ENCODE measurements at regions not wholly inside any gene's neighbourhood (a gene's known extent, or its start where the extent isn't known, plus 50 kb on each side); places are given as distances from the start of the nearest gene placed in this dataset.
"Not testable (repeated sequence)": the region's sequence is repeated elsewhere in the genome, so short reads cannot be mapped to it uniquely, and the experiment has no call there.

- TF ChIP-seq CTCF (IDR thresholded peaks at IDR 0.05; ENCODE audit: borderline replicate concordance, control extremely low read depth, extremely low read depth, insufficient read depth, missing control alignments) = no peak
- in situ Hi-C loops (cut with MboI; ENCODE audit: low sequenced_read_pairs, unreplicated experiment) = no loop called here
- no peak for DNase-seq (ENCODE audit: low spot score)
Measured at GRCh38 chr5:82511134-82511533, 233.0 kb upstream of the RPS23 start.

- no peak for TF ChIP-seq CTCF (IDR thresholded peaks at IDR 0.05; ENCODE audit: borderline replicate concordance, control extremely low read depth, extremely low read depth, insufficient read depth, missing control alignments)
- in situ Hi-C loops (cut with MboI; ENCODE audit: low sequenced_read_pairs, unreplicated experiment) = no loop called here
- no peak for DNase-seq (ENCODE audit: low spot score)
Measured at GRCh38 chr5:82509762-82510161, 231.6 kb upstream of the RPS23 start.

- DNase-seq (ENCODE audit: low spot score); in situ Hi-C loops (cut with MboI; ENCODE audit: low sequenced_read_pairs, unreplicated experiment): not testable (repeated sequence)
Measured at GRCh38 chr5:82506390-82506789, 228.2 kb upstream of the RPS23 start.

- in situ Hi-C loops (cut with MboI; ENCODE audit: low sequenced_read_pairs, unreplicated experiment) = no loop called here
- DNase-seq (ENCODE audit: low spot score) = no peak
- TF ChIP-seq CTCF (IDR thresholded peaks at IDR 0.05; ENCODE audit: borderline replicate concordance, control extremely low read depth, extremely low read depth, insufficient read depth, missing control alignments) = no peak
Measured at GRCh38 chr5:82499725-82500244, 221.6 kb upstream of the RPS23 start.

- DNase-seq (ENCODE audit: low spot score) = no peak
- in situ Hi-C loops (cut with MboI; ENCODE audit: low sequenced_read_pairs, unreplicated experiment) = no loop called here
- TF ChIP-seq CTCF (IDR thresholded peaks at IDR 0.05; ENCODE audit: borderline replicate concordance, control extremely low read depth, extremely low read depth, insufficient read depth, missing control alignments) = no peak
Measured at GRCh38 chr5:82497242-82497641, 219.1 kb upstream of the RPS23 start.

- in situ Hi-C loops (cut with MboI; ENCODE audit: low sequenced_read_pairs, unreplicated experiment) = no loop called here
- TF ChIP-seq CTCF (IDR thresholded peaks at IDR 0.05; ENCODE audit: borderline replicate concordance, control extremely low read depth, extremely low read depth, insufficient read depth, missing control alignments) = no peak
- DNase-seq (ENCODE audit: low spot score) = no peak
Measured at GRCh38 chr5:82494942-82495341, 216.8 kb upstream of the RPS23 start.

- no peak for DNase-seq (ENCODE audit: low spot score)
- in situ Hi-C loops (cut with MboI; ENCODE audit: low sequenced_read_pairs, unreplicated experiment) = no loop called here
- TF ChIP-seq CTCF (IDR thresholded peaks at IDR 0.05; ENCODE audit: borderline replicate concordance, control extremely low read depth, extremely low read depth, insufficient read depth, missing control alignments) = no peak
Measured at GRCh38 chr5:82493221-82493620, 215.1 kb upstream of the RPS23 start.

Measured in GM13976 (cell line).